Natural killer cell (primary cell): ENCODE measurements at regions not wholly inside any gene's neighbourhood (a gene's known extent, or its start where the extent isn't known, plus 50 kb on each side); places are given as distances from the start of the nearest gene placed in this dataset.

Source experiments
- ATAC-seq, 3 donors: fragments of 150-1000 bp in 2 of 3; fragments of 200-7000 bp in 1 of 3; cut with Tn5 transposase; 1 replicate in 1 of 3; 2 replicates in 2 of 3; pipeline ENCODE4 v1.10.0; 2021; ENCODE audit warnings: mild to moderate bottlenecking in 2 of 3, moderate library complexity in 2 of 3
- DNase-seq, 2 donors: peaks; one replicate each; pipeline versions ENCODE4 v3.0.0 to v3.0.0-alpha.2; 2013 to 2021; ENCODE audit warnings: mixed read lengths in 1 of 2
- H3K27ac ChIP-seq: one replicate; pipeline ENCODE4 v1.5.1; 2013; ENCODE audit warnings: mild to moderate bottlenecking, low read length
- H3K27me3 ChIP-seq: one replicate; pipeline ENCODE4 v1.6.1; 2013; ENCODE audit warnings: low read length; ENCODE audit not compliant: control insufficient read depth, insufficient read depth
- H3K36me3 ChIP-seq: one replicate; pipeline ENCODE4 v1.6.1; 2013; ENCODE audit warnings: low read length; ENCODE audit not compliant: control insufficient read depth, insufficient read depth
- H3K4me1 ChIP-seq: one replicate; pipeline ENCODE4 v1.6.1; 2013; ENCODE audit warnings: low read length; ENCODE audit not compliant: control insufficient read depth, insufficient read depth
- H3K4me3 ChIP-seq: one replicate; pipeline ENCODE4 v1.5.1; 2013; ENCODE audit warnings: low read length
- H3K9me3 ChIP-seq: one replicate; pipeline ENCODE4 v1.6.1; 2013; ENCODE audit warnings: low read length; ENCODE audit not compliant: control insufficient read depth, insufficient read depth
- H3K27ac Mint-ChIP-seq, 2 donors: one replicate each; pipeline ENCODE4 v1.8.0; 2022; ENCODE audit warnings: mild to moderate bottlenecking in 2 of 2, mixed read lengths in 2 of 2, moderate library complexity in 1 of 2
- H3K27me3 Mint-ChIP-seq, 2 donors: one replicate each; pipeline ENCODE4 v1.8.0; 2022; ENCODE audit warnings: low read depth in 2 of 2, mixed read lengths in 2 of 2
- H3K36me3 Mint-ChIP-seq: one replicate; pipeline ENCODE4 v1.8.0; 2022; ENCODE audit warnings: mixed read lengths
- H3K4me1 Mint-ChIP-seq, 2 donors: one replicate each; pipeline ENCODE4 v1.8.0; 2022; ENCODE audit warnings: mixed read lengths in 2 of 2
- H3K4me3 Mint-ChIP-seq: one replicate; pipeline ENCODE4 v1.8.0; 2022; ENCODE audit warnings: mild to moderate bottlenecking, moderate library complexity, mixed read lengths
- H3K9me3 Mint-ChIP-seq, 2 donors: one replicate each; pipeline ENCODE4 v1.8.0; 2022; ENCODE audit warnings: mixed read lengths in 2 of 2
- WGBS: methylation state at CpG from one replicate; pipeline ENCODE4 v1.1.7; 2013; ENCODE audit warnings: missing lambda C conversion rate; ENCODE audit not compliant: insufficient coverage; 5-methylcytosine and 5-hydroxymethylcytosine counted together
- intact Hi-C: fragments of 100-400 bp; cut with micrococcal nuclease; formaldehyde crosslinking; loops from one replicate; pipeline ENCODE4 v1.14.2; 2022
- TF ChIP-seq, protein P1 (sequence below): fragments of 200-600 bp; IDR thresholded peaks from one replicate; pipeline ENCODE4 v1.8.0; 2022; ENCODE audit warnings: antibody characterized with exemption

DNA sequence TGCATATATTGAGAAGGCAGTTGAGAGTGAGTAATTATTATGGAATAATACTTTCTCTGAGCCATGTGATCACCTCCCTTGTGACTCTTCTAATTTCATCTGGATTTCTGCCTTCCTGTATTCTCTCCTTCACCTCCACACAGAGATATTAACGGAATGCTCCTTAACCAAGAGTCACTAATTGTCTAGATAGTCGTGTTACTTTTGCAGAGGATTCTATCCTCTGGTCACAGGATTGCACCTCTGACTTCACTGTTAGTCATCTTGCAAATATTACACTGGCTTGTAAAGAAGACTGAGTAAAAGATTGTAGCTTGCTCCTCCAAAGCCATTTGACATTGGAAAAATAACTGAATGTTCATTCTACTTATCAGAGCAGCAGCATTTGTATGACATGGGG, 160.9 kb downstream of the SH2D1A start:
- 76% methylated on average over 2 of the region's 2 CpGs for WGBS
- no peak overlapping the region for H3K27ac Mint-ChIP-seq
- ATAC-seq: no peak

DNA sequence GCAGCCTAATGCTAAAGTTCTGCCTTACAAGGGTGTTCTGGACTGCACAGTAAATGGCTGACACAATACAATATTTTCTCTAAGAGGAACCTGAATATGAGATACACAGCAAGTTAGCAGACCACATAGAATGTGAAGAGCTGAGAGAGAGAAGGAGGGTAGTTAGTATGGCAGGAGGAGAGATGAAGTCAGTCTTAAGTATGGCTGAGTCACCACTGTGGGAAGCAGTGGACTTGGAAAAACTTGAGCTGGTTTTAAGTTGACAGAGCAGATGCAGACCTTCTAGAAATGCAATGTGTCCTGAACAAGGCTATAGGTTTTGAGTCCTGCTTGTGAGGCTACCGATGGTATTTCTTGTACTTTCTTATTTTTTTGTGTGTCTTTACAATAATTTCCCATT, 172.5 kb downstream of the SH2D1A start:
- H3K27ac ChIP-seq: no peak overlapping the region
- no peaks in the 10 kb centered on the region for H3K4me1 Mint-ChIP-seq
- ATAC-seq (no peak), DNase-seq (no peak)
- H3K36me3 Mint-ChIP-seq: no peaks in the 10 kb centered on the region
- no peak overlapping the region for H3K27ac Mint-ChIP-seq
- no peaks in the 10 kb centered on the region for H3K27me3 ChIP-seq
- H3K9me3 Mint-ChIP-seq: no peaks in the 10 kb centered on the region
- H3K27me3 Mint-ChIP-seq: no peaks in the 10 kb centered on the region
- no peaks in the 10 kb centered on the region for H3K36me3 ChIP-seq
- TF ChIP-seq, protein P1, sequence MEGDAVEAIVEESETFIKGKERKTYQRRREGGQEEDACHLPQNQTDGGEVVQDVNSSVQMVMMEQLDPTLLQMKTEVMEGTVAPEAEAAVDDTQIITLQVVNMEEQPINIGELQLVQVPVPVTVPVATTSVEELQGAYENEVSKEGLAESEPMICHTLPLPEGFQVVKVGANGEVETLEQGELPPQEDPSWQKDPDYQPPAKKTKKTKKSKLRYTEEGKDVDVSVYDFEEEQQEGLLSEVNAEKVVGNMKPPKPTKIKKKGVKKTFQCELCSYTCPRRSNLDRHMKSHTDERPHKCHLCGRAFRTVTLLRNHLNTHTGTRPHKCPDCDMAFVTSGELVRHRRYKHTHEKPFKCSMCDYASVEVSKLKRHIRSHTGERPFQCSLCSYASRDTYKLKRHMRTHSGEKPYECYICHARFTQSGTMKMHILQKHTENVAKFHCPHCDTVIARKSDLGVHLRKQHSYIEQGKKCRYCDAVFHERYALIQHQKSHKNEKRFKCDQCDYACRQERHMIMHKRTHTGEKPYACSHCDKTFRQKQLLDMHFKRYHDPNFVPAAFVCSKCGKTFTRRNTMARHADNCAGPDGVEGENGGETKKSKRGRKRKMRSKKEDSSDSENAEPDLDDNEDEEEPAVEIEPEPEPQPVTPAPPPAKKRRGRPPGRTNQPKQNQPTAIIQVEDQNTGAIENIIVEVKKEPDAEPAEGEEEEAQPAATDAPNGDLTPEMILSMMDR: no peak
- H3K4me3 ChIP-seq: no peak overlapping the region
- no peaks in the 10 kb centered on the region for H3K4me1 ChIP-seq
- intact Hi-C loops: no loop called here
- no peak overlapping the region for H3K4me3 Mint-ChIP-seq
- WGBS: no CpG with 5 or more reads among the region's 1 CpG
- H3K9me3 ChIP-seq: no peaks in the 10 kb centered on the region

More for the DNA sequence above, 160.9 kb downstream of the SH2D1A start:
- no peak overlapping the region for H3K4me3 Mint-ChIP-seq
- Histone ChIP-seq H3K27me3 (no peaks in the 10 kb centered on the region), H3K9me3 (no peaks in the 10 kb centered on the region), H3K4me1 (no peaks in the 10 kb centered on the region), H3K27ac (no peak overlapping the region), H3K4me3 (no peak overlapping the region), H3K36me3 (no peaks in the 10 kb centered on the region)
- TF ChIP-seq, protein P1: no peak
- no peaks in the 10 kb centered on the region for H3K36me3 Mint-ChIP-seq
- no peaks in the 10 kb centered on the region for H3K4me1 Mint-ChIP-seq
- no peak for DNase-seq
- intact Hi-C loops: no loop called here
- no peaks in the 10 kb centered on the region for H3K27me3 Mint-ChIP-seq
- no peaks in the 10 kb centered on the region for H3K9me3 Mint-ChIP-seq

DNA sequence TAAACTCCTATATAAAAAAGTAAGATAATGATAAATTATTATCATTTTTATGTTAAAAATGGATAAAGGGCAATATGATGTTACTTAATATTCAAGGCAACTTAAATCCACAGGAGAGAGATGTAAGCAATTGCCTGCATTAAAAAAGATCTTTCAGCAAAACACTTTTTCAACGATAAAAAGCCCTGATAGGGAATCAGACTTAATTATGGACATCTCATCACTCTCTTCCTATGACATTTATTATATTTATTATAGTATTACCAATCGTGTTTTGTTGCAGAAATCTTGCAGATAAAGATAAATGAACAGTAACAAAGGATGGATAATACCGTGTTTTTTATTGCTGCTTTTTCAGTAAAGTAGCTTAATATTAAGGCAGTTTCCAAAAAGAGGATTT, 178.5 kb downstream of the SH2D1A start:
- WGBS: no CpG with 5 or more reads among the region's 3 CpGs
- TF ChIP-seq, protein P1: no peak
- H3K27ac Mint-ChIP-seq: no peak overlapping the region
- DNase-seq (no peak), ATAC-seq (no peak)
- no peak overlapping the region for H3K4me3 Mint-ChIP-seq
- H3K27me3 Mint-ChIP-seq: peaks cover 0 to 7% of the 10 kb centered on the region in 2 donors
- H3K27me3 ChIP-seq: no peaks in the 10 kb centered on the region
- no peaks in the 10 kb centered on the region for H3K9me3 ChIP-seq
- no peaks in the 10 kb centered on the region for H3K36me3 Mint-ChIP-seq
- H3K4me1 ChIP-seq: no peaks in the 10 kb centered on the region
- H3K4me3 ChIP-seq: no peak overlapping the region
- no peak overlapping the region for H3K27ac ChIP-seq
- no peaks in the 10 kb centered on the region for H3K36me3 ChIP-seq
- H3K4me1 Mint-ChIP-seq: no peaks in the 10 kb centered on the region
- H3K9me3 Mint-ChIP-seq: no peaks in the 10 kb centered on the region
- intact Hi-C loops: no loop called here

DNA sequence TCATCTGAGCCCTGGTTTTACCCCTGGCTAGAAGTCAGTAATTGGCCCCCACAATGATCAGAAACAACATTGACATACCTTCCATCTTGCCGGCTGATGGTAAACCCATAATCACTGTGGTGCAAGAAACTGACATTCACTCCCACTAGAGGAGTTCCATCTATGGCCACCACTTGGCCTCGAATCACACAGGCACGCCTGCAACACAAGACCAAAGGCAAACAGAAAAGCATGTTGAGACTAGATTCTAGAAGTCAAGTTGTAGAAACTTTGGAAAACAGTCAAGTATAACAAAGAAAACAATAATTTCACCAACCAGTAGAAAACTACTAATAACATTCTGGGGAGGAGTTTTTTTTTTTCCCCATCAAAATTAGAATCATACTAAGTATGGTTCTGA, 183.4 kb downstream of the SH2D1A start:
- H3K36me3 Mint-ChIP-seq: no peaks in the 10 kb centered on the region
- 86% methylated on average over 1 of the region's 3 CpGs for whole genome bisulfite sequencing
- H3K9me3 Mint-ChIP-seq: no peaks in the 10 kb centered on the region
- Histone ChIP-seq H3K9me3 (no peaks in the 10 kb centered on the region), H3K27ac (no peak overlapping the region), H3K4me1 (no peaks in the 10 kb centered on the region), H3K36me3 (no peaks in the 10 kb centered on the region), H3K27me3 (no peaks in the 10 kb centered on the region), H3K4me3 (no peak overlapping the region)
- H3K27me3 Mint-ChIP-seq: peaks cover 0 to 18% of the 10 kb centered on the region in 2 donors
- DNase-seq: no peak
- H3K4me1 Mint-ChIP-seq: no peaks in the 10 kb centered on the region
- no peak overlapping the region for H3K27ac Mint-ChIP-seq
- H3K4me3 Mint-ChIP-seq: no peak overlapping the region
- ATAC-seq: no peak
- intact Hi-C loops: no loop called here
- TF ChIP-seq, protein P1: no peak
